H9 (cell line): ENCODE measurements at regions not wholly inside any gene's neighbourhood (a gene's known extent, or its start where the extent isn't known, plus 50 kb on each side); places are given as distances from the start of the nearest gene placed in this dataset.

Experiments
- DNase-seq: peaks from one replicate; pipeline ENCODE4 v3.0.0-alpha.2; 2017
- H2AFZ ChIP-seq: one replicate; pipeline ENCODE4 v1.6.1; 2013; ENCODE audit warnings: mild to moderate bottlenecking, low read length, control low read depth, moderate library complexity
- H2AK5ac ChIP-seq: 2 replicates; pipeline ENCODE4 v1.6.1; 2013; ENCODE audit warnings: low read length, control low read depth, mixed read lengths; ENCODE audit not compliant: insufficient read length
- H2BK120ac ChIP-seq: one replicate; pipeline ENCODE4 v1.6.1; 2013; ENCODE audit warnings: low read depth, mild to moderate bottlenecking, low read length, control low read depth, inconsistent platforms; ENCODE audit not compliant: poor library complexity, severe bottlenecking
- H2BK12ac ChIP-seq: 2 replicates; pipeline ENCODE4 v1.6.1; 2013; ENCODE audit warnings: low read length, control low read depth, mixed read lengths, low read depth; ENCODE audit not compliant: insufficient read length
- H2BK15ac ChIP-seq: 2 replicates; pipeline ENCODE4 v1.6.1; 2013; ENCODE audit warnings: low read depth, low read length, control low read depth
- H2BK20ac ChIP-seq: one replicate; pipeline ENCODE4 v1.6.1; 2013; ENCODE audit warnings: low read depth, mild to moderate bottlenecking, low read length, control low read depth, inconsistent platforms; ENCODE audit not compliant: poor library complexity, severe bottlenecking
- H2BK5ac ChIP-seq: 2 replicates; pipeline ENCODE4 v1.6.1; 2013; ENCODE audit warnings: low read length, control low read depth, mixed read lengths; ENCODE audit not compliant: insufficient read length
- H3K14ac ChIP-seq: 2 replicates; pipeline ENCODE4 v1.6.1; 2013; ENCODE audit warnings: low read length, control low read depth; ENCODE audit not compliant: insufficient read depth
- H3K18ac ChIP-seq: 2 replicates; pipeline ENCODE4 v1.6.1; 2013; ENCODE audit warnings: low read depth, mild to moderate bottlenecking, mixed read lengths, low read length, control low read depth; ENCODE audit not compliant: insufficient read length
- H3K23ac ChIP-seq: 2 replicates; pipeline ENCODE4 v1.6.1; 2013; ENCODE audit warnings: low read length, control low read depth, mixed read lengths, low read depth; ENCODE audit not compliant: insufficient read length
- H3K23me2 ChIP-seq: 2 replicates; pipeline ENCODE4 v1.6.1; 2013; ENCODE audit warnings: low read depth, mild to moderate bottlenecking, mixed read lengths, low read length, control low read depth; ENCODE audit not compliant: insufficient read length, poor library complexity, severe bottlenecking
- H3K27ac ChIP-seq: 2 replicates; pipeline ENCODE4 v1.5.1; 2013; ENCODE audit warnings: low read length, control low read depth, mixed read lengths, low read depth; ENCODE audit not compliant: insufficient read length
- H3K27me3 ChIP-seq: 2 replicates; pipeline ENCODE4 v1.6.1; 2013; ENCODE audit warnings: low read length, control low read depth, inconsistent platforms; ENCODE audit not compliant: insufficient read depth
- H3K4ac ChIP-seq: 2 replicates; pipeline ENCODE4 v1.6.1; 2013; ENCODE audit warnings: low read depth, mild to moderate bottlenecking, control low read depth, inconsistent platforms, low read length, moderate library complexity
- H3K4me1 ChIP-seq: 2 replicates; pipeline ENCODE4 v1.6.1; 2013; ENCODE audit warnings: low read length, control low read depth, inconsistent platforms; ENCODE audit not compliant: insufficient read depth
- H3K4me2 ChIP-seq: 2 replicates; pipeline ENCODE4 v1.6.1; 2013; ENCODE audit warnings: low read length, control low read depth, mixed read lengths; ENCODE audit not compliant: insufficient read length, insufficient read depth
- H3K56ac ChIP-seq: 2 replicates; pipeline ENCODE4 v1.6.1; 2013; ENCODE audit warnings: low read depth, mild to moderate bottlenecking, mixed read lengths, low read length, control low read depth; ENCODE audit not compliant: insufficient read length
- H3K79me1 ChIP-seq: 2 replicates; pipeline ENCODE4 v1.6.1; 2013; ENCODE audit warnings: low read depth, mild to moderate bottlenecking, moderate library complexity, low read length, control low read depth, inconsistent platforms; ENCODE audit not compliant: insufficient read depth, poor library complexity, severe bottlenecking
- H3K79me2 ChIP-seq: 2 replicates; pipeline ENCODE4 v1.6.1; 2013; ENCODE audit warnings: low read length, control low read depth, inconsistent platforms; ENCODE audit not compliant: insufficient read depth
- H3K9ac ChIP-seq: 2 replicates; pipeline ENCODE4 v1.6.1; 2013; ENCODE audit warnings: low read length, control low read depth, mixed read lengths; ENCODE audit not compliant: insufficient read length; ENCODE audit errors: extremely low read depth
- H3K9me3 ChIP-seq: one replicate; pipeline ENCODE4 v1.6.1; 2013; ENCODE audit warnings: low read depth, low read length, inconsistent platforms; ENCODE audit not compliant: control insufficient read depth
- H3T11ph ChIP-seq: one replicate; pipeline ENCODE4 v1.6.1; 2013; ENCODE audit warnings: mild to moderate bottlenecking, low read length, control low read depth, inconsistent platforms
- H4K20me1 ChIP-seq: one replicate; pipeline ENCODE4 v1.6.1; 2013; ENCODE audit not compliant: control insufficient read depth, insufficient read length, insufficient read depth
- H4K5ac ChIP-seq: 2 replicates; pipeline ENCODE4 v1.6.1; 2013; ENCODE audit warnings: low read depth, mild to moderate bottlenecking, mixed read lengths, low read length, control low read depth; ENCODE audit not compliant: insufficient read length
- H4K8ac ChIP-seq: replicated peaks from 2 replicates; pipeline ENCODE4 v1.6.1; 2013; ENCODE audit warnings: low read length, control low read depth, mixed read lengths, low read depth; ENCODE audit not compliant: insufficient read length
- H4K91ac ChIP-seq: 2 replicates; pipeline ENCODE4 v1.6.1; 2013; ENCODE audit warnings: low read depth, mild to moderate bottlenecking, moderate library complexity, mixed read lengths, low read length, control low read depth; ENCODE audit not compliant: insufficient read length
- H3K27ac Mint-ChIP-seq, 3 experiments: 2 replicates in 2 of 3; 3 replicates in 1 of 3; pipeline ENCODE4 v1.8.0; 2020 to 2021; ENCODE audit warnings: mixed read lengths in 3 of 3, mild to moderate bottlenecking in 1 of 3, moderate library complexity in 1 of 3
- H3K27me3 Mint-ChIP-seq: 2 replicates; pipeline ENCODE4 v1.8.0; 2021; ENCODE audit warnings: low read depth, mild to moderate bottlenecking, moderate library complexity, mixed read lengths
- H3K36me3 Mint-ChIP-seq, 3 experiments: 2 replicates in 2 of 3; 3 replicates in 1 of 3; pipeline ENCODE4 v1.8.0; 2020 to 2021; ENCODE audit warnings: low read depth in 3 of 3, mixed read lengths in 3 of 3; ENCODE audit not compliant: insufficient read depth in 1 of 3
- H3K4me1 Mint-ChIP-seq, 2 experiments: 2 replicates each; pipeline ENCODE4 v1.8.0; 2020; ENCODE audit warnings: mixed read lengths in 2 of 2
- H3K4me3 Mint-ChIP-seq, 2 experiments: 2 replicates in 1 of 2; 3 replicates in 1 of 2; pipeline ENCODE4 v1.8.0; 2020 to 2021; ENCODE audit warnings: mild to moderate bottlenecking in 2 of 2, mixed read lengths in 2 of 2, moderate library complexity in 1 of 2
- H3K9me3 Mint-ChIP-seq, 2 experiments: 2 replicates in 1 of 2; 3 replicates in 1 of 2; pipeline ENCODE4 v1.8.0; 2020; ENCODE audit warnings: mild to moderate bottlenecking in 2 of 2, mixed read lengths in 2 of 2, moderate library complexity in 1 of 2
- CTCF ChIP-seq: fragments of 200-600 bp; sonication (generic); conservative IDR thresholded peaks from 3 replicates; pipeline ENCODE4 v1.8.0; 2021; ENCODE audit warnings: antibody characterized with exemption, mild to moderate bottlenecking
- WGBS: extraction: QIAGEN DNeasy Blood & Tissue Kit; methylation state at CpG from one replicate; pipeline ENCODE4 v1.1.7; 2013; ENCODE audit warnings: missing lambda C conversion rate, low lambda C conversion rate, mixed read lengths; ENCODE audit not compliant: insufficient read length; ENCODE audit errors: extremely low coverage; 5-methylcytosine and 5-hydroxymethylcytosine counted together

GRCh38 chr2:239824866-239825704 is 200.1 kb downstream of the NDUFA10 start:
- H3K23me2 ChIP-seq = no peaks in the 10 kb centered on the region
- H2AFZ ChIP-seq = no peak overlapping the region
- H3K9ac ChIP-seq = no peak overlapping the region
- H2BK12ac ChIP-seq = no peak overlapping the region
- no peak overlapping the region for H3K4ac ChIP-seq
- no CpG with 5 or more reads among the region's 17 CpGs for WGBS
- H3K4me1 Mint-ChIP-seq = peaks cover 25 to 27% of the 10 kb centered on the region in 2 experiments
- no peaks in the 10 kb centered on the region for H3K79me1 ChIP-seq
- no peak overlapping the region for H4K8ac ChIP-seq
- H2BK20ac ChIP-seq = no peak overlapping the region
- H2AK5ac ChIP-seq = no peak overlapping the region
- H3K27me3 Mint-ChIP-seq = peaks cover 24% of the 10 kb centered on the region
- no peaks in the 10 kb centered on the region for H3K9me3 ChIP-seq
- no peak overlapping the region for H3K56ac ChIP-seq
- no peaks in the 10 kb centered on the region; the same call in 1 of the 2 replicates for H3K4me1 ChIP-seq
- no peak overlapping the region for H2BK5ac ChIP-seq
- no peaks in the 10 kb centered on the region; a peak in 2 of 7 replicates for H3K36me3 Mint-ChIP-seq
- no peak overlapping the region for H3K23ac ChIP-seq
- no peak overlapping the region for H3K14ac ChIP-seq
- no peak overlapping the region for H2BK15ac ChIP-seq
- no peak overlapping the region for H3K27ac Mint-ChIP-seq
- no peak overlapping the region for H3T11ph ChIP-seq
- H3K4me2 ChIP-seq = peak overlapping the region; percentile 3
- DNase-seq = peak; percentile 59
- peaks cover 0 to 3% of the 10 kb centered on the region in 2 experiments; a peak in 2 of 5 replicates for H3K9me3 Mint-ChIP-seq
- H4K20me1 ChIP-seq = no peaks in the 10 kb centered on the region
- H3K18ac ChIP-seq = no peak overlapping the region
- no peak overlapping the region for H3K27ac ChIP-seq
- H3K27me3 ChIP-seq = no peaks in the 10 kb centered on the region
- no peak overlapping the region for H4K5ac ChIP-seq
- peak overlapping the region; percentile 24 to 53; a peak in 2 of 5 replicates for H3K4me3 Mint-ChIP-seq
- no peaks in the 10 kb centered on the region for H3K79me2 ChIP-seq
- TF ChIP-seq CTCF = peak; percentile 63
- H2BK120ac ChIP-seq = no peak overlapping the region
- H4K91ac ChIP-seq = no peak overlapping the region
